ENCODE measurements at regions not wholly inside any gene's neighbourhood (a gene's known extent, or its start where the extent isn't known, plus 50 kb on each side); places are given as distances from the start of the nearest gene placed in this dataset.

- peak; percentile 86 for DNase-seq
- peak overlapping the region; percentile 43 for H3K27ac ChIP-seq (replicated peaks)
- peaks cover 17% of the 10 kb centered on the region for H3K9me3 ChIP-seq (replicated peaks)
- no peaks in the 10 kb centered on the region for H3K36me3 ChIP-seq
- peak overlapping the region; percentile 26 for H3K4me3 ChIP-seq
- peaks cover 13% of the 10 kb centered on the region for H3K4me1 ChIP-seq
- TF ChIP-seq CTCF (IDR thresholded peaks at IDR 0.05; ENCODE audit: borderline replicate concordance), result peak; percentile 96
- intact Hi-C loops (cut with micrococcal nuclease), result loop anchor here (10.0 kb wide), 2 partner anchors 361 to 981 kb away; no protein-coding TSS in a partner anchor
- H3K27me3 ChIP-seq (ENCODE audit: low read depth), result no peaks in the 10 kb centered on the region
Observed at GRCh38 chr1:222455188-222455879, 92.6 kb downstream of the HHIPL2 start.

DNA sequence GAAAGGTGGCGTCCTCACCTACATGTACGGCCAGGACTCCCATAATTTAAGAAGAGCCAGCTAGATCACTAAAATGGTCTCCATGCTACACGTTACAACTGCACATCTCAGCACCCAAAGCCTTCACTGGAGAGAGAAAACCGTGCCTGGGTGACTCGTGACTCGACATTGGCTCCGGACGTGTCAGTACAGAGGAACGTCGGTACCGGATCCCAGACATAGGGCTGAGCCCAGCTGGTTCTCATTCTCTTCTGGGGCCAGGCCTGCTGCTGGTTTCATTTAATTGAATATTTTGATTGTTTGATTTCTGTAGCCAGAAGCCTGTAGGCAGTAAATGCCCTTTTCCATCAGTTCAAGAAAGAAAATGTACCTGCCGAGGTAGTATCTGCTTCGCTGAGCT is 93.1 kb downstream of the HHIPL2 start:
- Histone ChIP-seq H3K4me3 (peak overlapping the region; percentile 26), H3K4me1 (peaks cover 13% of the 10 kb centered on the region), H3K36me3 (no peaks in the 10 kb centered on the region), H3K9me3 (replicated peaks) (peaks cover 17% of the 10 kb centered on the region), H3K27me3 (ENCODE audit: low read depth) (no peaks in the 10 kb centered on the region), H3K27ac (replicated peaks) (peak overlapping the region; percentile 43)
- intact Hi-C loops (cut with micrococcal nuclease), result loop anchor here (10.0 kb wide), 2 partner anchors 360 to 980 kb away; no protein-coding TSS in a partner anchor
- peak; percentile 25 for DNase-seq
- no peak for TF ChIP-seq CTCF (IDR thresholded peaks at IDR 0.05; ENCODE audit: borderline replicate concordance)

DNA sequence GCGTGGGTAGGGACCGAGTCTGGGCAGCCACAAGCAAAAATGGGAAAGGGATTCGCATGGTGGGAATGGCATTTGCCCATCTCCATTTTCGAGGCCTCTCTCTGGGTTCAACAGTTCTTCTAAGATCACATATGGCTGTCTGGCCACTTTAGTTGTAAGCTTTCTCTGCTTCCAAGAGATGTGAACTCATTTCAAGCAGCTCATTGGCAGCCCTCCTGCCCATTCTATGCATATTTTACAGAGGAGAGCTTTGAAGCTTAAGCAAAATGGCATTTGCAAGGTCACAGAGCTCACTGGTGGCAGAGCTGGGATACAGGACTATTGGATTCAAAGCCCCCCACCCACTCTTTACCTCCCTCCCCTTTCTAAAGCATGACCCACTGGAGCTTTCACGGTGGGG is 93.7 kb downstream of the HHIPL2 start:
- peaks cover 17% of the 10 kb centered on the region for H3K9me3 ChIP-seq (replicated peaks)
- H3K27ac ChIP-seq (replicated peaks), result no peak overlapping the region
- peaks cover 13% of the 10 kb centered on the region for H3K4me1 ChIP-seq
- H3K27me3 ChIP-seq (ENCODE audit: low read depth), result no peaks in the 10 kb centered on the region
- TF ChIP-seq CTCF (IDR thresholded peaks at IDR 0.05; ENCODE audit: borderline replicate concordance), result no peak
- no peak overlapping the region for H3K4me3 ChIP-seq
- DNase-seq, result no peak
- intact Hi-C loops (cut with micrococcal nuclease), result loop anchor here (10.0 kb wide), 2 partner anchors 359 to 979 kb away; no protein-coding TSS in a partner anchor
- no peaks in the 10 kb centered on the region for H3K36me3 ChIP-seq

GRCh38 chr1:222452031-222452430 is 95.9 kb downstream of the HHIPL2 start:
- H3K27ac ChIP-seq (replicated peaks), result no peak overlapping the region
- DNase-seq, result no peak
- intact Hi-C loops (cut with micrococcal nuclease), result loop anchor here (10.0 kb wide), 2 partner anchors 357 to 977 kb away; no protein-coding TSS in a partner anchor
- no peaks in the 10 kb centered on the region for H3K27me3 ChIP-seq (ENCODE audit: low read depth)
- peaks cover 13% of the 10 kb centered on the region for H3K4me1 ChIP-seq
- H3K36me3 ChIP-seq, result no peaks in the 10 kb centered on the region
- TF ChIP-seq CTCF (IDR thresholded peaks at IDR 0.05; ENCODE audit: borderline replicate concordance), result no peak
- no peak overlapping the region for H3K4me3 ChIP-seq
- peaks cover 2% of the 10 kb centered on the region for H3K9me3 ChIP-seq (replicated peaks)

- intact Hi-C loops (cut with micrococcal nuclease), result no loop called here
- Histone ChIP-seq H3K9me3 (replicated peaks) (no peaks in the 10 kb centered on the region), H3K4me3 (no peak overlapping the region), H3K27ac (replicated peaks) (no peak overlapping the region), H3K27me3 (ENCODE audit: low read depth) (no peaks in the 10 kb centered on the region), H3K4me1 (peaks cover 8% of the 10 kb centered on the region), H3K36me3 (no peaks in the 10 kb centered on the region)
- no peak for TF ChIP-seq CTCF (IDR thresholded peaks at IDR 0.05; ENCODE audit: borderline replicate concordance)
- DNase-seq, result no peak
Observed at GRCh38 chr1:222443566-222443965, 104.3 kb downstream of the HHIPL2 start.
